ENCODE measurements at regions not wholly inside any gene's neighbourhood (a gene's known extent, or its start where the extent isn't known, plus 50 kb on each side); places are given as distances from the start of the nearest gene placed in this dataset.

- H2AK9ac ChIP-seq (replicated peaks; ENCODE audit: low read depth, low read length, poor library complexity) = no peak overlapping the region
- no peak overlapping the region for H3K4me2 ChIP-seq (ENCODE audit: low read depth, low read length)
- ATAC-seq (ENCODE audit: low read depth) (no peak), DNase-seq (no peak)
- no peaks in the 10 kb centered on the region for H3K4me1 ChIP-seq (ENCODE audit: control insufficient read depth, insufficient read depth, low read length)
- no peak overlapping the region for H2BK15ac ChIP-seq (ENCODE audit: low read depth, low read length)
- H3K79me1 ChIP-seq (ENCODE audit: low read depth in 1 of 2, low read length in 2 of 2) = no peaks in the 10 kb centered on the region
- TF ChIP-seq MAZ (IDR thresholded peaks at IDR 0.05; ENCODE audit: borderline replicate concordance, low read depth, low read length) (no peak), RCOR1 (IDR thresholded peaks at IDR 0.05; ENCODE audit: insufficient replicate concordance, low read length) (no peak), USF2 (IDR thresholded peaks at IDR 0.05; ENCODE audit: low read depth, low read length) (no peak), POLR2A (IDR thresholded peaks at IDR 0.05; ENCODE audit: low read depth, low read length) (no peak), MAFK (IDR thresholded peaks at IDR 0.05; ENCODE audit: low read depth, low read length) (no peak)
- no peak overlapping the region for H4K8ac ChIP-seq (ENCODE audit: low read depth in 2 of 2, low read length in 2 of 2)
- H3K23ac ChIP-seq (ENCODE audit: low read depth, low read length) = no peak overlapping the region
- no peaks in the 10 kb centered on the region for H3K9me1 ChIP-seq (ENCODE audit: insufficient read depth, low read length)
- no peak overlapping the region for H4K91ac ChIP-seq (ENCODE audit: insufficient read depth, low read depth, low read length)
- CTCF ChIA-PET = no interaction called here
- dilution Hi-C loops (cut with HindIII; ENCODE audit: low sequenced_read_pairs, unreplicated experiment) = no loop called here
- H4K5ac ChIP-seq (ENCODE audit: low read depth, low read length) = no peak overlapping the region
- BruUV-seq (replicated peaks) = no TSS peak
- H3K56ac ChIP-seq (ENCODE audit: extremely low read depth, insufficient read depth, low read length) = no peak overlapping the region
- no peak overlapping the region for H2BK5ac ChIP-seq (ENCODE audit: low read depth, low read length, poor library complexity, severe bottlenecking)
- 67% methylated on average over 2 of the region's 4 CpGs; no CpG with 5 or more reads in 1 of the 2 experiments for WGBS, 2 experiments (ENCODE audit: extremely low coverage in 2 of 2, insufficient read length in 1 of 2)
- no peak overlapping the region for H3K18ac ChIP-seq (ENCODE audit: low read depth, low read length)
- intact Hi-C loops (cut with micrococcal nuclease) = no loop called here
- no peak overlapping the region for H2BK120ac ChIP-seq (ENCODE audit: low read depth, low read length)
- no peak overlapping the region for H2BK20ac ChIP-seq (ENCODE audit: low read depth, low read length)
- H3K9me3 ChIP-seq (ENCODE audit: control insufficient read depth, insufficient read depth, low read length) = peaks cover 17% of the 10 kb centered on the region; the same call in 1 of the 2 replicates
- H3K27me3 ChIP-seq (ENCODE audit: control insufficient read depth, insufficient read depth, low read length) = peaks cover 19% of the 10 kb centered on the region; the same call in 1 of the 2 replicates
- no peak overlapping the region for H3K14ac ChIP-seq (replicated peaks; ENCODE audit: low read depth, low read length)
- H3K27ac ChIP-seq (ENCODE audit: insufficient read depth, low read length) = no peak overlapping the region
- no peaks in the 10 kb centered on the region for H4K20me1 ChIP-seq (ENCODE audit: insufficient read depth, low read length)
- no peak overlapping the region for H3K4me3 ChIP-seq (ENCODE audit: insufficient read depth, low read depth, low read length)
- no peak overlapping the region for H2AK5ac ChIP-seq (ENCODE audit: low read depth, low read length)
- in situ Hi-C loops (cut with MboI; ENCODE audit: low sequenced_read_pairs) = no loop called here
- POLR2A ChIA-PET (ENCODE audit: unreplicated experiment) = no interaction called here
- no peaks in the 10 kb centered on the region for H3K36me3 ChIP-seq (ENCODE audit: control insufficient read depth, insufficient read depth, low read length)
- no peak overlapping the region for H3K4ac ChIP-seq (ENCODE audit: low read depth, low read length)
- H2AFZ ChIP-seq (replicated peaks; ENCODE audit: low read length, poor library complexity) = no peak overlapping the region
- H3K9ac ChIP-seq (ENCODE audit: low read depth, low read length) = no peak overlapping the region
These were observed 270.1 kb upstream of the AGTR2 start for GRCh38 chrX:115900425-115900824.
